GM12878 (cell line): ENCODE measurements at regions not wholly inside any gene's neighbourhood (a gene's known extent, or its start where the extent isn't known, plus 50 kb on each side); places are given as distances from the start of the nearest gene placed in this dataset.

Experiments used
- ATAC-seq: fragments of 200-7000 bp; cut with Tn5 transposase; 3 replicates; pipeline ENCODE4 v1.9.1; 2020; ENCODE audit warnings: mild to moderate bottlenecking, moderate library complexity
- BruUV-seq: library from RNA; stranded (reverse); fragments of 400-500 nt; replicated peaks from 2 replicates; lab custom pipeline; 2021; lab: Mats Ljungman, UMichigan
- CTCF ChIA-PET: fragments of 300-600 bp; sonication (Branson Sonifier 250); formaldehyde crosslinking; extraction: SDS; loops from one replicate; lab custom pipeline; 2021; ENCODE audit warnings: inconsistent platforms; lab: Yijun Ruan, JAX
- POLR2A ChIA-PET: fragments of 350-600 bp; formaldehyde crosslinking; extraction: SDS; loops from one replicate; lab custom pipeline; 2021; ENCODE audit warnings: inconsistent platforms; lab: Charles Lee
- RAD21 ChIA-PET: fragments of 300-600 bp; sonication (Branson Sonifier 250); formaldehyde crosslinking; loops from one replicate; lab custom pipeline; 2023; ENCODE audit warnings: antibody characterized with exemption; ENCODE audit not compliant: unreplicated experiment; lab: Charles Lee
- SMC1A ChIA-PET: fragments of 300-600 bp; sonication (Branson Sonifier 250); formaldehyde crosslinking; loops from one replicate; lab custom pipeline; 2023; ENCODE audit not compliant: unreplicated experiment, uncharacterized antibody; lab: Charles Lee
- DNase-seq: peaks from one replicate; pipeline ENCODE4 v3.0.0-alpha.2; 2011; ENCODE audit warnings: low read depth, low spot score
- FAIRE-seq: peaks from 3 replicates; lab custom pipeline; 2011; peaks lifted over from hg19 to GRCh38; lab: Jason Lieb, UNC
- H2AFZ ChIP-seq: 2 replicates; pipeline ENCODE4 v1.6.0; 2011; ENCODE audit warnings: low read depth, low read length, control low read depth; ENCODE audit not compliant: control insufficient read depth
- H3K27ac ChIP-seq: 2 replicates; pipeline ENCODE4 v1.5.1; 2011; ENCODE audit warnings: control low read depth; ENCODE audit not compliant: control insufficient read depth, insufficient read depth
- H3K27me3 ChIP-seq, 2 experiments: replicated peaks in 1 of 2; 2 replicates each; pipeline versions ENCODE4 v1.6.0 to v1.6.1; 2011; ENCODE audit warnings: low read length in 1 of 2; ENCODE audit not compliant: control insufficient read depth in 2 of 2, insufficient read depth in 2 of 2
- H3K36me3 ChIP-seq, 2 experiments: 2 replicates each; pipeline ENCODE4 v1.5.1; 2011; ENCODE audit warnings: low read length in 1 of 2; ENCODE audit not compliant: control insufficient read depth in 2 of 2, insufficient read depth in 2 of 2
- H3K4me1 ChIP-seq: 2 replicates; pipeline ENCODE4 v1.6.1; 2011; ENCODE audit warnings: mild to moderate bottlenecking, low read length, moderate library complexity, mixed read lengths; ENCODE audit not compliant: control insufficient read depth, insufficient read depth
- H3K4me2 ChIP-seq: 2 replicates; pipeline ENCODE4 v1.6.0; 2011; ENCODE audit warnings: control low read depth; ENCODE audit not compliant: control insufficient read depth, insufficient read depth
- H3K4me3 ChIP-seq: fragments of 200-600 bp; sonication (generic); 2 replicates; pipeline ENCODE4 v1.5.1; 2016
- H3K79me2 ChIP-seq: 2 replicates; pipeline ENCODE4 v1.6.0; 2011; ENCODE audit warnings: low read length; ENCODE audit not compliant: control insufficient read depth, insufficient read depth
- H3K9ac ChIP-seq: 2 replicates; pipeline ENCODE4 v1.8.0; 2011; ENCODE audit warnings: low read length, control low read depth, mixed read lengths; ENCODE audit not compliant: control insufficient read depth, insufficient read depth
- H3K9me3 ChIP-seq: replicated peaks from 3 replicates; pipeline ENCODE4 v1.5.1; 2011; ENCODE audit warnings: mild to moderate bottlenecking, low read length; ENCODE audit not compliant: control insufficient read depth, insufficient read depth
- H4K20me1 ChIP-seq: 2 replicates; pipeline ENCODE4 v1.6.0; 2011; ENCODE audit not compliant: control insufficient read depth, insufficient read depth
- BACH1 ChIP-seq: fragments of 450-650 bp; IDR thresholded peaks from 2 replicates; pipeline ENCODE4 v1.6.1; 2017; ENCODE audit warnings: mild to moderate bottlenecking, borderline replicate concordance
- BCL3 ChIP-seq: IDR thresholded peaks from 2 replicates; pipeline ENCODE4 v1.6.1; 2011; ENCODE audit warnings: borderline replicate concordance, low read depth, mild to moderate bottlenecking, moderate library complexity, low read length; ENCODE audit not compliant: insufficient read depth, poor library complexity, severe bottlenecking
- BHLHE40 ChIP-seq, 2 experiments: fragments of 450-650 bp in 1 of 2; IDR thresholded peaks; 2 replicates each; pipeline ENCODE4 v1.6.1; 2011 to 2017; ENCODE audit warnings: low read depth in 2 of 2, borderline replicate concordance in 1 of 2, improper control_type of control experiment in 1 of 2, low read length in 1 of 2, mild to moderate bottlenecking in 1 of 2
- BRCA1 ChIP-seq: IDR thresholded peaks from 2 replicates; pipeline ENCODE4 v1.6.1; 2011; ENCODE audit warnings: low read depth, low read length, improper control_type of control experiment
- CBX5 ChIP-seq: sonication (generic); IDR thresholded peaks from 2 replicates; pipeline ENCODE4 v1.6.1; 2016; ENCODE audit warnings: low read depth, moderate library complexity, mild to moderate bottlenecking, inconsistent platforms
- ETV6 ChIP-seq, 2 experiments: fragments of 450-650 bp in 1 of 2; IDR thresholded peaks in 1 of 2; conservative IDR thresholded peaks in 1 of 2; 2 replicates each; pipeline ENCODE4 v1.6.1; 2014; ENCODE audit warnings: antibody characterized with exemption in 1 of 2, borderline replicate concordance in 1 of 2, low read depth in 1 of 2, mild to moderate bottlenecking in 1 of 2, moderate library complexity in 1 of 2
- HDAC6 ChIP-seq: fragments of 200-600 bp; sonication (generic); IDR thresholded peaks from one replicate; pipeline ENCODE4 v1.8.0; 2017; ENCODE audit warnings: antibody characterized with exemption; ENCODE audit not compliant: unreplicated experiment
- MXI1 ChIP-seq: fragments of 150-350 bp; IDR thresholded peaks from 2 replicates; pipeline ENCODE4 v1.6.1; 2011; ENCODE audit warnings: low read depth, mild to moderate bottlenecking, inconsistent platforms, low read length, improper control_type of control experiment
- MYC ChIP-seq: IDR thresholded peaks from 2 replicates; pipeline ENCODE4 v1.6.1; 2011; ENCODE audit warnings: mild to moderate bottlenecking, low read length, moderate library complexity, inconsistent platforms; ENCODE audit not compliant: insufficient read depth, insufficient replicate concordance, insufficient read length, severe bottlenecking
- NFYA ChIP-seq: IDR thresholded peaks from 2 replicates; pipeline ENCODE4 v1.6.1; 2011; ENCODE audit warnings: low read depth, mild to moderate bottlenecking, low read length, improper control_type of control experiment, borderline replicate concordance
- NFYB ChIP-seq: IDR thresholded peaks from 2 replicates; pipeline ENCODE4 v1.6.1; 2011; ENCODE audit warnings: low read depth, mild to moderate bottlenecking, low read length, improper control_type of control experiment, moderate library complexity; ENCODE audit not compliant: insufficient read depth
- RBBP5 ChIP-seq: fragments of 200-600 bp; sonication (generic); conservative IDR thresholded peaks from 2 replicates; pipeline ENCODE4 v1.6.1; 2016
- SREBF1 ChIP-seq: IDR thresholded peaks from 2 replicates; pipeline ENCODE4 v1.6.1; 2012; ENCODE audit warnings: mild to moderate bottlenecking, low read length
- TCF3 ChIP-seq: IDR thresholded peaks from 2 replicates; pipeline ENCODE4 v1.6.1; 2012; ENCODE audit warnings: low read depth, mild to moderate bottlenecking, low read length, borderline replicate concordance; ENCODE audit not compliant: insufficient read depth
- ZNF207 ChIP-seq: fragments of 450-650 bp; IDR thresholded peaks from 2 replicates; pipeline ENCODE4 v1.6.1; 2014; ENCODE audit warnings: antibody characterized with exemption, mild to moderate bottlenecking, borderline replicate concordance
- ZNF274 ChIP-seq: IDR thresholded peaks from one replicate; pipeline ENCODE4 v1.8.0; 2011; ENCODE audit not compliant: insufficient read length, insufficient read depth
- ZNF384 ChIP-seq: IDR thresholded peaks from 2 replicates; pipeline ENCODE4 v1.6.1; 2012; ENCODE audit warnings: low read depth, mild to moderate bottlenecking, low read length, improper control_type of control experiment, borderline replicate concordance
- ZZZ3 ChIP-seq: IDR thresholded peaks from 2 replicates; pipeline ENCODE4 v1.6.1; 2011; ENCODE audit warnings: low read depth; ENCODE audit not compliant: control insufficient read depth, insufficient read length
- WGBS: methylation state at CpG from one replicate; pipeline ENCODE4 v1.1.6; 2016; ENCODE audit warnings: low lambda C conversion rate; ENCODE audit not compliant: insufficient replicate concordance, insufficient coverage; ENCODE audit errors: missing lambda C conversion rate; 5-methylcytosine and 5-hydroxymethylcytosine counted together
- in situ Hi-C: fragments of 300-500 bp; cut with MboI; formaldehyde crosslinking; loops from 9 replicates; pipeline ENCODE4 v1.14.3; 2018; ENCODE audit warnings: mixed read lengths
- intact Hi-C: fragments of 100-400 bp; cut with micrococcal nuclease; formaldehyde crosslinking; loops from one replicate; pipeline ENCODE4 v1.14.2; 2022; ENCODE audit not compliant: unreplicated experiment
- TF ChIP-seq, protein P1 (sequence below): fragments of 150-350 bp; IDR thresholded peaks from 2 replicates; pipeline ENCODE4 v1.6.1; 2014; ENCODE audit warnings: mild to moderate bottlenecking, low read depth, low read length
- TF ChIP-seq, protein P2 (sequence below): fragments of 450-650 bp; IDR thresholded peaks from 2 replicates; pipeline ENCODE4 v1.6.1; 2018; ENCODE audit warnings: borderline replicate concordance, mild to moderate bottlenecking; ENCODE audit not compliant: partially characterized antibody

DNA sequence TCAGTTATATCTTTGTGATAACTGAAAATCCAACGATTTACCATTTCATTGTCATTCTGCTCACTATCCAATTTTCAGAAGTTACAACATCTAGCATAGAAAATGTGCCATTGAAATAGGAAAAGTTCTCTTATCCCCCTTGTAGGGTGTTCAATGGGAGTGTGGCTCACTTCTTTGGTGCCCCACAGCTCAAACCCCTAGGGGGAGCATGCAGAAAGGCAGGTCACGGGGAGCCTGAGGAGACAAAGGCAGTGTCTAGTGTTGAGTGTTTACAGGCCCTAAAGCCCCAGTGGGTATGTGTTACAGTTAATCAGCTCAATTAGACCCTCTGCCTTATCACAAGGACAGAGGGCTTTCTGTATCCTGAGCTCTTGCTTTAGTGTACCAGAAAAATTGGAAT lies 243.4 kb upstream of the GRID2 start:
- H3K9me3 ChIP-seq, result no peaks in the 10 kb centered on the region

More for the DNA sequence above, 243.4 kb upstream of the GRID2 start:
- WGBS, result 0% methylated on average over 2 of the region's 2 CpGs
- Histone ChIP-seq H3K9ac (no peak overlapping the region), H3K27me3 (no peaks in the 10 kb centered on the region), H3K79me2 (no peaks in the 10 kb centered on the region), H3K4me2 (no peak overlapping the region), H3K4me1 (no peaks in the 10 kb centered on the region), H3K4me3 (no peak overlapping the region), H2AFZ (no peak overlapping the region), H3K36me3 (no peaks in the 10 kb centered on the region), H4K20me1 (no peaks in the 10 kb centered on the region), H3K27ac (no peak overlapping the region)
- RAD21 ChIA-PET, result no interaction called here
- BruUV-seq, result no TSS peak
- FAIRE-seq, result no peak
- in situ Hi-C loops, result no loop called here
- SMC1A ChIA-PET, result no interaction called here
- intact Hi-C loops, result no loop called here
- CTCF ChIA-PET, result no interaction called here
- POLR2A ChIA-PET, result no interaction called here
- ATAC-seq, result no peak; the same call in 2 of the 3 replicates
- TF ChIP-seq TCF3, result no peak
- TF ChIP-seq ZNF274, result no peak
- TF ChIP-seq, protein P1, sequence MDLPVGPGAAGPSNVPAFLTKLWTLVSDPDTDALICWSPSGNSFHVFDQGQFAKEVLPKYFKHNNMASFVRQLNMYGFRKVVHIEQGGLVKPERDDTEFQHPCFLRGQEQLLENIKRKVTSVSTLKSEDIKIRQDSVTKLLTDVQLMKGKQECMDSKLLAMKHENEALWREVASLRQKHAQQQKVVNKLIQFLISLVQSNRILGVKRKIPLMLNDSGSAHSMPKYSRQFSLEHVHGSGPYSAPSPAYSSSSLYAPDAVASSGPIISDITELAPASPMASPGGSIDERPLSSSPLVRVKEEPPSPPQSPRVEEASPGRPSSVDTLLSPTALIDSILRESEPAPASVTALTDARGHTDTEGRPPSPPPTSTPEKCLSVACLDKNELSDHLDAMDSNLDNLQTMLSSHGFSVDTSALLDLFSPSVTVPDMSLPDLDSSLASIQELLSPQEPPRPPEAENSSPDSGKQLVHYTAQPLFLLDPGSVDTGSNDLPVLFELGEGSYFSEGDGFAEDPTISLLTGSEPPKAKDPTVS, result no peak
- no peak for TF ChIP-seq NFYA
- TF ChIP-seq ETV6 (conservative IDR thresholded peaks at IDR 0.05 in 1 of 2, IDR thresholded peaks at IDR 0.05 in 1 of 2; ENCODE audit: borderline replicate concordance in 1 of 2, low read depth in 1 of 2), result no peak
- TF ChIP-seq MYC, result no peak
- no peak for TF ChIP-seq SREBF1
- TF ChIP-seq MXI1, result no peak
- no peak for TF ChIP-seq CBX5
- TF ChIP-seq ZNF207, result no peak
- no peak for TF ChIP-seq BRCA1
- TF ChIP-seq ZZZ3, result no peak
- no peak for TF ChIP-seq BCL3
- TF ChIP-seq BACH1, result no peak
- TF ChIP-seq ZNF384, result no peak
- TF ChIP-seq, protein P2, sequence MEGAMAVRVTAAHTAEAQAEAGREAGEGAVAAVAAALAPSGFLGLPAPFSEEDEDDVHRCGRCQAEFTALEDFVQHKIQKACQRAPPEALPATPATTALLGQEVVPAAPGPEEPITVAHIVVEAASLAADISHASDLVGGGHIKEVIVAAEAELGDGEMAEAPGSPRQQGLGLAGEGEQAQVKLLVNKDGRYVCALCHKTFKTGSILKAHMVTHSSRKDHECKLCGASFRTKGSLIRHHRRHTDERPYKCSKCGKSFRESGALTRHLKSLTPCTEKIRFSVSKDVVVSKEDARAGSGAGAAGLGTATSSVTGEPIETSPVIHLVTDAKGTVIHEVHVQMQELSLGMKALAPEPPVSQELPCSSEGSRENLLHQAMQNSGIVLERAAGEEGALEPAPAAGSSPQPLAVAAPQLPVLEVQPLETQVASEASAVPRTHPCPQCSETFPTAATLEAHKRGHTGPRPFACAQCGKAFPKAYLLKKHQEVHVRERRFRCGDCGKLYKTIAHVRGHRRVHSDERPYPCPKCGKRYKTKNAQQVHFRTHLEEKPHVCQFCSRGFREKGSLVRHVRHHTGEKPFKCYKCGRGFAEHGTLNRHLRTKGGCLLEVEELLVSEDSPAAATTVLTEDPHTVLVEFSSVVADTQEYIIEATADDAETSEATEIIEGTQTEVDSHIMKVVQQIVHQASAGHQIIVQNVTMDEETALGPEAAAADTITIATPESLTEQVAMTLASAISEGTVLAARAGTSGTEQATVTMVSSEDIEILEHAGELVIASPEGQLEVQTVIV, result no peak
- no peak for TF ChIP-seq BHLHE40 (IDR thresholded peaks at IDR 0.05; ENCODE audit: borderline replicate concordance in 1 of 2, low read depth in 2 of 2, low read length in 1 of 2)
- TF ChIP-seq HDAC6, result no peak
- no peak for TF ChIP-seq RBBP5
- no peak for TF ChIP-seq NFYB
- DNase-seq, result no peak
